Endothelial cell of umbilical vein (primary cell): ENCODE measurements at regions not wholly inside any gene's neighbourhood (a gene's known extent, or its start where the extent isn't known, plus 50 kb on each side); places are given as distances from the start of the nearest gene placed in this dataset.

Experiments used
- BruUV-seq: library from RNA; stranded (reverse); fragments of 400-500 nt; replicated peaks from 2 replicates; lab custom pipeline; 2021; lab: Mats Ljungman, UMichigan
- CTCF ChIA-PET: fragments of 300-600, 350-600 bp; sonication (Branson Sonifier 250); formaldehyde crosslinking; loops from one replicate; lab custom pipeline; 2021; ENCODE audit warnings: antibody characterized with exemption, inconsistent platforms; lab: Charles Lee
- POLR2A ChIA-PET: fragments of 300-600, 350-600 bp; sonication (Branson Sonifier 250); formaldehyde crosslinking; loops from one replicate; lab custom pipeline; 2021; ENCODE audit warnings: antibody characterized with exemption, inconsistent platforms; lab: Charles Lee
- DNase-seq: peaks from one replicate; pipeline ENCODE4 v3.0.0-alpha.2; 2011; ENCODE audit warnings: low read depth, low spot score
- FAIRE-seq: peaks from 2 replicates; lab custom pipeline; 2011; peaks lifted over from hg19 to GRCh38; lab: Jason Lieb, UNC
- H2AFZ ChIP-seq: 2 replicates; pipeline ENCODE4 v1.6.0; 2012; ENCODE audit warnings: low read depth, low read length, control low read depth, inconsistent platforms
- H3K27ac ChIP-seq: 2 replicates; pipeline ENCODE4 v1.5.1; 2011; ENCODE audit warnings: low read depth, mild to moderate bottlenecking, control low read depth, low read length, moderate library complexity; ENCODE audit not compliant: insufficient read depth
- H3K27me3 ChIP-seq, 2 experiments: 2 replicates each; pipeline versions ENCODE4 v1.6.0 to v1.6.1; 2011; ENCODE audit warnings: low read length in 2 of 2, mixed read lengths in 1 of 2; ENCODE audit not compliant: control insufficient read depth in 2 of 2, insufficient read depth in 2 of 2
- H3K36me3 ChIP-seq, 2 experiments: 2 replicates in 1 of 2; 3 replicates in 1 of 2; pipeline ENCODE4 v1.5.1; 2011; ENCODE audit warnings: low read length in 2 of 2, mild to moderate bottlenecking in 1 of 2, moderate library complexity in 1 of 2; ENCODE audit not compliant: control insufficient read depth in 2 of 2, insufficient read depth in 2 of 2; ENCODE audit errors: extremely low read depth in 1 of 2
- H3K4me1 ChIP-seq: 3 replicates; pipeline ENCODE4 v1.5.1; 2011; ENCODE audit warnings: mild to moderate bottlenecking, low read length; ENCODE audit not compliant: control insufficient read depth, insufficient read depth; ENCODE audit errors: extremely low read depth
- H3K4me2 ChIP-seq: 2 replicates; pipeline ENCODE4 v1.6.1; 2011; ENCODE audit warnings: low read length, control low read depth, mixed read lengths; ENCODE audit not compliant: insufficient read depth
- H3K4me3 ChIP-seq, 3 experiments: fragments of 200-600 bp in 1 of 3; sonication (generic), shearing (Covaris generic) in 1 of 3; replicated peaks in 1 of 3; 2 replicates each; pipeline ENCODE4 v1.5.1; 2011 to 2016; ENCODE audit warnings: control low read depth in 3 of 3, low read length in 3 of 3, mild to moderate bottlenecking in 2 of 3, inconsistent platforms in 1 of 3, low read depth in 1 of 3, moderate library complexity in 1 of 3; ENCODE audit not compliant: insufficient read depth in 1 of 3
- H3K79me2 ChIP-seq: 2 replicates; pipeline ENCODE4 v1.6.0; 2012; ENCODE audit warnings: low read length, inconsistent platforms; ENCODE audit not compliant: control insufficient read depth, insufficient read depth
- H3K9ac ChIP-seq: replicated peaks from 2 replicates; pipeline ENCODE3; 2011; ENCODE audit warnings: low read length, control low read depth; ENCODE audit not compliant: insufficient read depth; ENCODE audit errors: extremely low read depth
- H3K9me1 ChIP-seq: replicated peaks from 3 replicates; pipeline ENCODE4 v1.6.0; 2011; ENCODE audit warnings: mild to moderate bottlenecking, low read length; ENCODE audit not compliant: control insufficient read depth, insufficient read depth; ENCODE audit errors: extremely low read depth
- H3K9me3 ChIP-seq: replicated peaks from 2 replicates; pipeline ENCODE4 v1.5.1; 2012; ENCODE audit warnings: low read length, inconsistent platforms; ENCODE audit not compliant: control insufficient read depth, insufficient read depth
- H4K20me1 ChIP-seq: replicated peaks from 2 replicates; pipeline ENCODE3; 2011; ENCODE audit warnings: mild to moderate bottlenecking, low read length; ENCODE audit not compliant: control insufficient read depth, insufficient read depth; ENCODE audit errors: extremely low read depth
- EZH2 ChIP-seq: IDR thresholded peaks from 2 replicates; pipeline ENCODE4 v1.6.1; 2012; ENCODE audit warnings: borderline replicate concordance, low read depth, mild to moderate bottlenecking, moderate library complexity, low read length, inconsistent platforms; ENCODE audit not compliant: severe bottlenecking
- FOS ChIP-seq: IDR thresholded peaks from 2 replicates; pipeline ENCODE4 v1.6.1; 2011; ENCODE audit warnings: mild to moderate bottlenecking, low read length, moderate library complexity, borderline replicate concordance; ENCODE audit not compliant: insufficient read depth
- GATA2 ChIP-seq: IDR thresholded peaks from 2 replicates; pipeline ENCODE4 v1.7.0; 2011; ENCODE audit warnings: low read depth, mild to moderate bottlenecking, moderate library complexity, mixed read lengths, low read length; ENCODE audit not compliant: insufficient read length, insufficient read depth
- JUN ChIP-seq: IDR thresholded peaks from 2 replicates; pipeline ENCODE4 v1.6.1; 2011; ENCODE audit warnings: borderline replicate concordance, low read depth; ENCODE audit not compliant: insufficient read length, insufficient read depth
- MYC ChIP-seq: IDR thresholded peaks from one replicate; pipeline ENCODE4 v1.6.1; 2011; ENCODE audit warnings: mild to moderate bottlenecking, low read depth, low read length
- POLR2A ChIP-seq: IDR thresholded peaks from 2 replicates; pipeline ENCODE4 v1.6.1; 2012; ENCODE audit warnings: low read depth, mild to moderate bottlenecking, control low read depth, low read length
- POLR2AphosphoS5 ChIP-seq: IDR thresholded peaks from 2 replicates; pipeline ENCODE4 v1.6.1; 2012; ENCODE audit warnings: low read depth, mild to moderate bottlenecking, control low read depth, low read length, moderate library complexity; ENCODE audit not compliant: insufficient read depth
- dilution Hi-C: fragments of 300-500 bp; cut with MboI; formaldehyde crosslinking; loops from one replicate; pipeline ENCODE4 v1.15.0; 2019; ENCODE audit warnings: low sequenced_read_pairs; ENCODE audit not compliant: extremely low pct_ligation_motif_present
- intact Hi-C: fragments of 100-400 bp; cut with micrococcal nuclease; formaldehyde crosslinking; loops from one replicate; pipeline ENCODE4 v1.10.0; 2022
- TF ChIP-seq, protein P1 (sequence below): IDR thresholded peaks from 2 replicates; pipeline ENCODE4 v1.6.1; 2011; ENCODE audit not compliant: insufficient read depth, insufficient read length
- TF ChIP-seq, protein P2 (sequence below), 2 donors: IDR thresholded peaks; 1 replicate in 1 of 2; 2 replicates in 1 of 2; pipeline ENCODE4 v1.5.1; 2011; ENCODE audit warnings: low read length in 2 of 2, mild to moderate bottlenecking in 2 of 2, moderate library complexity in 2 of 2, control low read depth in 1 of 2, inconsistent platforms in 1 of 2, low read depth in 1 of 2; ENCODE audit not compliant: insufficient read depth in 1 of 2; ENCODE audit errors: extremely low read depth in 1 of 2

GRCh38 chr4:11166034-11166433, 262.7 kb downstream of the HS3ST1 start:
- Histone ChIP-seq H3K4me1 (no peaks in the 10 kb centered on the region), H3K9ac (no peak overlapping the region), H3K36me3 (no peaks in the 10 kb centered on the region), H3K27me3 (no peaks in the 10 kb centered on the region), H3K9me1 (no peaks in the 10 kb centered on the region), H3K27ac (no peak overlapping the region), H3K9me3 (no peaks in the 10 kb centered on the region), H3K4me2 (no peak overlapping the region), H3K79me2 (no peaks in the 10 kb centered on the region), H4K20me1 (no peaks in the 10 kb centered on the region), H3K4me3 (no peak overlapping the region), H2AFZ (no peak overlapping the region)
- no peak for FAIRE-seq
- no TSS peak for BruUV-seq
- TF ChIP-seq, protein P1, sequence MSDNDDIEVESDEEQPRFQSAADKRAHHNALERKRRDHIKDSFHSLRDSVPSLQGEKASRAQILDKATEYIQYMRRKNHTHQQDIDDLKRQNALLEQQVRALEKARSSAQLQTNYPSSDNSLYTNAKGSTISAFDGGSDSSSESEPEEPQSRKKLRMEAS = no peak
- TF ChIP-seq GATA2 = no peak
- TF ChIP-seq JUN = no peak
- no peak for TF ChIP-seq FOS
- TF ChIP-seq, protein P2, sequence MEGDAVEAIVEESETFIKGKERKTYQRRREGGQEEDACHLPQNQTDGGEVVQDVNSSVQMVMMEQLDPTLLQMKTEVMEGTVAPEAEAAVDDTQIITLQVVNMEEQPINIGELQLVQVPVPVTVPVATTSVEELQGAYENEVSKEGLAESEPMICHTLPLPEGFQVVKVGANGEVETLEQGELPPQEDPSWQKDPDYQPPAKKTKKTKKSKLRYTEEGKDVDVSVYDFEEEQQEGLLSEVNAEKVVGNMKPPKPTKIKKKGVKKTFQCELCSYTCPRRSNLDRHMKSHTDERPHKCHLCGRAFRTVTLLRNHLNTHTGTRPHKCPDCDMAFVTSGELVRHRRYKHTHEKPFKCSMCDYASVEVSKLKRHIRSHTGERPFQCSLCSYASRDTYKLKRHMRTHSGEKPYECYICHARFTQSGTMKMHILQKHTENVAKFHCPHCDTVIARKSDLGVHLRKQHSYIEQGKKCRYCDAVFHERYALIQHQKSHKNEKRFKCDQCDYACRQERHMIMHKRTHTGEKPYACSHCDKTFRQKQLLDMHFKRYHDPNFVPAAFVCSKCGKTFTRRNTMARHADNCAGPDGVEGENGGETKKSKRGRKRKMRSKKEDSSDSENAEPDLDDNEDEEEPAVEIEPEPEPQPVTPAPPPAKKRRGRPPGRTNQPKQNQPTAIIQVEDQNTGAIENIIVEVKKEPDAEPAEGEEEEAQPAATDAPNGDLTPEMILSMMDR (IDR thresholded peaks at IDR 0.05; ENCODE audit: extremely low read depth in 1 of 2, insufficient read depth in 1 of 2, low read depth in 1 of 2, low read length in 2 of 2) = no peak
- TF ChIP-seq POLR2A = no peak
- no peak for TF ChIP-seq EZH2
- intact Hi-C loops (no loop called here), dilution Hi-C loops (no loop called here)
- DNase-seq = no peak
- ChIA-PET POLR2A (no interaction called here), CTCF (no interaction called here)

GRCh38 chr4:11165052-11165451, 263.6 kb downstream of the HS3ST1 start:
- POLR2A ChIA-PET = no interaction called here
- Histone ChIP-seq H3K27ac (no peak overlapping the region), H3K9me1 (no peaks in the 10 kb centered on the region), H2AFZ (no peak overlapping the region), H3K4me1 (no peaks in the 10 kb centered on the region), H3K4me3 (no peak overlapping the region), H3K9me3 (no peaks in the 10 kb centered on the region), H4K20me1 (no peaks in the 10 kb centered on the region), H3K4me2 (no peak overlapping the region), H3K27me3 (no peaks in the 10 kb centered on the region), H3K79me2 (no peaks in the 10 kb centered on the region), H3K9ac (no peak overlapping the region), H3K36me3 (no peaks in the 10 kb centered on the region)
- no TSS peak for BruUV-seq
- CTCF ChIA-PET = no interaction called here
- TF ChIP-seq MYC (no peak), POLR2A (no peak), GATA2 (no peak), POLR2AphosphoS5 (no peak), JUN (no peak), EZH2 (no peak), FOS (no peak)
- TF ChIP-seq, protein P1 = no peak
- TF ChIP-seq, protein P2 (IDR thresholded peaks at IDR 0.05; ENCODE audit: extremely low read depth in 1 of 2, insufficient read depth in 1 of 2, low read depth in 1 of 2, low read length in 2 of 2) = no peak
- intact Hi-C loops = no loop called here
- FAIRE-seq (no peak), DNase-seq (no peak)
- dilution Hi-C loops = no loop called here
